GM10248 (cell line): ENCODE measurements at regions not wholly inside any gene's neighbourhood (a gene's known extent, or its start where the extent isn't known, plus 50 kb on each side); places are given as distances from the start of the nearest gene placed in this dataset.

Experiments
- CTCF ChIA-PET: fragments of 300-600 bp; sonication (Branson Sonifier 250); formaldehyde crosslinking; extraction: SDS; loops from one replicate; lab custom pipeline; 2021; ENCODE audit warnings: antibody characterized with exemption; lab: Yijun Ruan, JAX
- POLR2A ChIA-PET: fragments of 350-650 bp; sonication (Branson Sonifier 250); formaldehyde crosslinking; extraction: SDS; loops from one replicate; lab custom pipeline; 2020; ENCODE audit warnings: antibody characterized with exemption; lab: Yijun Ruan, JAX
- DNase-seq: peaks from one replicate; pipeline ENCODE4 v3.0.0; 2012; ENCODE audit errors: extremely low spot score
- CTCF ChIP-seq: IDR thresholded peaks from 2 replicates; pipeline ENCODE4 v1.5.1; 2012; ENCODE audit warnings: mild to moderate bottlenecking, low read depth; ENCODE audit errors: extremely low read depth, missing control alignments, control extremely low read depth

GRCh38 chr6:8973395-8973794 lies 538.0 kb upstream of the SLC35B3 start:
- CTCF ChIA-PET, result interaction anchor here (1.0 to 1.1 kb wide), 2 partner anchors 9 to 10 kb away, joined by 4 to 7 read pairs; no protein-coding TSS in a partner anchor
- DNase-seq, result no peak
- TF ChIP-seq CTCF, result no peak
- POLR2A ChIA-PET, result no interaction called here

GRCh38 chr6:8969747-8970146 lies 534.4 kb upstream of the SLC35B3 start:
- no peak for TF ChIP-seq CTCF
- CTCF ChIA-PET, result interaction anchor here (5.4 kb wide), 1 partner anchor 13 kb away, joined by 18 read pairs; no protein-coding TSS in a partner anchor
- DNase-seq, result no peak
- POLR2A ChIA-PET, result no interaction called here

GRCh38 chr6:8958894-8959511 lies 523.7 kb upstream of the SLC35B3 start:
- no peak for TF ChIP-seq CTCF
- POLR2A ChIA-PET, result no interaction called here
- no peak for DNase-seq
- CTCF ChIA-PET, result no interaction called here

- POLR2A ChIA-PET, result no interaction called here
- no peak for TF ChIP-seq CTCF
- DNase-seq, result no peak
- CTCF ChIA-PET, result no interaction called here
Observed at GRCh38 chr6:8953310-8953709, 518.0 kb upstream of the SLC35B3 start.

- POLR2A ChIA-PET, result no interaction called here
- DNase-seq, result no peak
- CTCF ChIA-PET, result no interaction called here
- TF ChIP-seq CTCF, result no peak
Observed at GRCh38 chr6:8948733-8949132, 513.4 kb upstream of the SLC35B3 start.

GRCh38 chr6:8947900-8948299 lies 512.6 kb upstream of the SLC35B3 start:
- no peak for TF ChIP-seq CTCF
- DNase-seq, result no peak
- CTCF ChIA-PET, result interaction anchor here (1.3 kb wide), 1 partner anchor 18 kb away, joined by 3 read pairs; no protein-coding TSS in a partner anchor
- POLR2A ChIA-PET, result no interaction called here
